Islet precursor cell (in vitro differentiated cells): ENCODE measurements at regions not wholly inside any gene's neighbourhood (a gene's known extent, or its start where the extent isn't known, plus 50 kb on each side); places are given as distances from the start of the nearest gene placed in this dataset.
A peak's percentile ranks its signal among the peaks of the same experiment; 100 is the strongest.
"Not testable (repeated sequence)": the region's sequence is repeated elsewhere in the genome, so short reads cannot be mapped to it uniquely, and the experiment has no call there.

Experiments used
- DNase-seq: peaks from one replicate; pipeline ENCODE4 v3.0.0-alpha.2; 2018

DNA sequence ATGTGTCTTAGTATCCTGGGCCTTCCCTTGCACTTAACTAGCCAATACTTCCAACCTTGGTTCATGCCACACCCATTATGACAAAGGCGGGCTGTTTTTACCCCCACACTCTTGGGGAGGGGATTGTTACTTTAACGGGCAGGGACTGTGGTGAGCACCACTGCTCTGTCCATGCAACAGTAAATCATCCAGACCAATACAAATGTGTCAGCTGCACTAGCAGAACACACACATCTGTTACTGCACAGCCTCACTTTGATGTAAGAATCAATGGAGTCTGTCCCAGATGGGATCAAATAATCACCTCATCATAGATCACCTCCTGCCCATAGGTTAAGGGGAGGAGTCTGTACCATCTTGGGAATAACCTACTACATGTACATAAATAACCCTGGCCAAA, 58.1 kb downstream of the NPAP1 start:
- no peak for DNase-seq

- no peak for DNase-seq
These were observed 58.8 kb downstream of the NPAP1 start for GRCh38 chr15:24734396-24734795.

GRCh38 chr15:24745290-24745689, 69.7 kb downstream of the NPAP1 start:
- DNase-seq, result no peak

GRCh38 chr15:24746094-24746493, 70.5 kb downstream of the NPAP1 start:
- no peak for DNase-seq

DNA sequence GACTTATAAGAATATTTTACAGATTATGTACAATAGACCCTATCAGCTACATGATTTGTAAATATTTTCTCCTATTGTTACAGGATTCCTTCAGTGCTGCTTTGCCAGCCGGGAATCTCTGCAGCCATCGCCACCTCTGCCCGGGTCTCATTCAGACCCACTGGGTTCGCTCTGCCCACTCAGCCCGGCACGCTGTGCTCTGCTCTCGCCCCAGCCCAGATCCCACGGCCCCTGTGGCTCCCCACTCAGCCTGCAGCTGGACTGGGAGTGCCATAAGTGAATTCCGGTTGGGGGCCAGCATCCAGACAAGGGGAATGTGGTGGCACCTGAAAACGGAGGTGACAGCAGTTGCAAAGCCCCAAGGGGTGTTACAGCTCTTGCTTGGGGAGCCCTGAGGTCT, 71.8 kb downstream of the NPAP1 start:
- no peak for DNase-seq

DNA sequence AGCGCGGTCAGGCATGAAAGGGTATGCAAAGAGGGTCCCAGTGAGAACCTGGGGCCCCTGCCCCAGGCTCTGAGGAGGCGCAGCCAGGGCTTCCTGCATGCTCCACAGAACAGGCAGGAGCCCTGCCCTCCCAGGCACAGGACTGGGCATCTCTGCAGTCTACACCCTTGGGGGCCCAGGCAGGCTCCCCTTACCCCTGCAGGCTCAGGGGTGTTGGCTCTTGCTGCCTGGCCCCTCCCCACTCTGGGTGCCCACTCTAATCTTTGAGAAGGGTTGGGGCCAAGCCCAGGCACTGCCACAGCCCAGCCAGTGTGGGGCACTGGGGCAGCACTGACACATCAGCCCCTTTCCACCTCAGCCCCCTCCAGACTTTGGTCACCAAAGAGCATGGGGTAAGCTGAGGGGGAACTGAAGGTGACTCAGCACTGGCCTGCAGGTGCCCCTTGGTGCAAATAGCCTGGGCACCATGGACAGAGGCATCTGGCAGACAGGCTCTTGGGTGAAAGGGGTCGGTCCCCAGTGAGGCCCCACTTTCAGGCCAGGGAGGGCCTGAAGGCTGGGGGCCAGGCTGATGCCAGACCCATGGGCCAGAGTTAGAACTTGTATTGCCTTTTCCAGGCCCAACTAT, 73.4 kb downstream of the NPAP1 start:
- no peak for DNase-seq

DNA sequence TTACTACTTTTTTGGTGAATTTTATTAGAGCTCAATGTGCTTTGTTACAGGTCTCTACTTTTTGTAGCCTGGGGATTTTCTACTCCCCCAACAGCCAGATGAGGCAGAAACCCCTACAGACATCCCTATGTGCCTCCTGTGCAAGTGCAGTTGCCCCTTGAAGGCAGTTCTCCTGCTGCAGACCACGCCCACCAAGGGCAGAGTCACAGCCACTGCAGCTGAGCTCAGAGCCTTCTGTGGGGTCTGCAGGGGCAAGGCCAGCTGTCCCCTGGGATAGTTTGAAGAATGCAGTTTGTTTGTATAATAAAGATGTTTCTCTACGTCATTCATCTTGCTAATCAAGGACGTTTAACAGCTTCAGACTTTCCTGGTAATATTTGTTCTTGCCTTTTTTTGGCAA, 76.8 kb downstream of the NPAP1 start:
- no peak for DNase-seq

GRCh38 chr15:24756101-24756500, 80.5 kb downstream of the NPAP1 start:
- no peak for DNase-seq

- no peak for DNase-seq
These were observed 84.5 kb downstream of the NPAP1 start for GRCh38 chr15:24760066-24760465.

DNA sequence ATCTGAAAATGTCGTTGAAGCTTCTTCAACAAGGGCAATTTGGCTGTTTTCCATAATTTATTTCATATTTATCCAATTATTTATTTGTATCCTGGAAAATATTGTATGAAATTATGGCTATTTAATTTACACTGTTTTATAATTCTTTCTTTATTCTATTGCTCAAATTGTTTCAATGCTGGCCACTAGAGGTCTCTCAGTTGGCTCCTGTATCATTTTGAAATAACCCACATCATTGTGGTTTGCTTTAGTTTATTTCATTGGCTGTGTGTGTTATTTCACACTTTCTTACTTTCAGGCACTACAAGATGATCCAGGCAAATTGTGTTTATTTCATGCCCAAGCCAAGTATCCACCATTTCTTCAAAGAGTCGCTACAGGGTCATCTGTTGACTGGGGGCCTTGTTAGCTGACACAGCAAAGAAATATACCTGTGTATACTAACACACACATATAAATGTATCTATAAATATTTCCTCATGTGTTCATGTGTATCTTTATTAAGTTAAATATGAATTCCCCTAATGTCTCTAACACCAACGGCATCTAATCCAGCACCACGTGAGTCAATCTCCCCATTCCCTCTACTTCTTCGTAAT, 86.2 kb downstream of the NPAP1 start:
- no peak for DNase-seq

- DNase-seq, result no peak
These were observed 88.3 kb downstream of the NPAP1 start for GRCh38 chr15:24763891-24764290.

DNA sequence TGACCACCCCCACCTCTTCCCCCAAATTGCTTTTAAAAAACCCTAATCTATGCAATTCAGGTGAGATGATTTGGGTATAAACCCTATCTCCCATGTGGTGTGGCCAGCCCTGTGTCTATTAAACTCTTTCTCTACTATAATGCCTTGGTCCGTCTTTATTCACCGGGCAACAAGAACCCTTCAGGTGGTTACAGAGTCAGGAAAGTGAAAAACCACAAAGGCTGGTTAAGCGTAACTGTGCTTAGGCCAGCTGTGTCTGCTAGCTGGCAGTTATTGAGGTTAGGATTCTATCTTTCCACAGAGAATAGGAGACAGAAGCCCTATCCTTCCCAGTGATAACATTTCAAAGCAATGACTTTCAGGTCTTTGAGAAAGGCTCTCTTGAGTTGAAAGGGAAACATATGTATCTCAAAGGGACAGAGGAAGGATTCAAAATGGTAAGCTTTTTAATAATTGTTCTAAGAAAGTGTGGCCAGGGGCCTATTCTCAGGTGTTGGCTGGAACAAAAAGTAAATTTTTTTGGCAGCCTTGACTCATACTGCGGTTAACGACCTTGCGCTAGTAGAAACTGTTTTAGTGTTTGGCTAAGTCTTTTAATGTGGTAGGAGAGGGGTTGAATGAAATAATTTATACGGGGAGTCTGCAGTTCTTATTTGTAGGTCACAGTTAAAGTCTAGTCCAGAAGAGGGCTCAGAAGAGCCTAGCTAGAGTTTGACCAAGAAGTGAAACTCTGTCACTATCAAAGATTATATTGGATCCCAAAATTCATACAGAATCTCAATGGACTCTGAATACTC, 89.0 kb downstream of the NPAP1 start:
- no peak for DNase-seq

GRCh38 chr15:24766511-24767133, 91.0 kb downstream of the NPAP1 start:
- no peak for DNase-seq

DNA sequence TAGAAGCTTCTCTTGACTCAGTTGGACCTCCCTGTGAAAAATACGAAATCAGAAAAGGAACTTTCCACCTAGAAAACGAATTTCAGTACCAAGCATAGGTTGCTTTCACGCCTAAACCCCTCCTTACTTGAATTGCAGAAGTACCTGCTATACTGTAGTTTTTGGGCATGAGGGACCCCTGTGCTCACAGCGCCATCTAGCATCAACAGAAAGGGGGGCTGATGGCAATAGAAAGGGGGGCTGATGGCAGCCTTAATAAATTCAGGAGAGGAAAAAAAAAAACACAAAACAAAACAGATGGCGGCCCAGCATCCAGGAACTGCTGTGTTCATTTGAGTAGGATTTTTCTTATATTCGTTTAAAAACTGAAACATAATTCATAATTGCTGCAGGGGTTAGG, 96.7 kb downstream of the NPAP1 start:
- DNase-seq, result no peak

DNA sequence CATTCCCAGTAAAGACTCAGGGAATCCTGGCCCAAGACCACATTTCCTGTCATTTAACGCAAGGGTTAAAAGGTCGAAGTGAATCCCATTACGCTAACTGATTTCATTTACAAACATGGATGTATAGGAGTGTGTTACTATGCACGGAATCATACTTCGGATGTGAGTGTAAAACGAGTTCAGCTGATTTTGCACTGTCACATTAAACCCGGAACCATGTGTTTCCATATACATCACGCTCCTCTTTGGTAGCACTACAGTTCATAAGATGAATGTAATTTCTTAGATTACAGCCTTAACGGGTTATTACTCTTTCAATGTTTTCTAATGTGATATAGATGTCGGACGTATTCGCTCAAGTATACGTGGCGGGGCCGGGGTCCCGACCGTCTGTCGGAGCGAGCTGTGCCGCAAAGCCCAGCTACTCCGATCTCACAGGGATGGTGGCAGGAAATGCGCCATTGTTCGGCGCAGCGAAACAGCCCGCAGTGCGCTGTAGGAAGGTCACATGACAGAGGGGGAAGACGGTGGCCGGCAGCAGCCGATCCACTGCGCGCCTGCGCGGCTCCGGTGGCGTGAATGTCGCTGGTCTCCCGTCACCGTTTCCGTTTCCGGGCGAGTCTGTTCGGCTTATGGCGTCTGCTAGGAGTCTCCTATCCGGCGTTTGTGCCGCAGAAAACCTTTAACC, 97.3 kb downstream of the NPAP1 start:
- DNase-seq, result peak; percentile 94

GRCh38 chr15:24777307-24777706, 101.7 kb downstream of the NPAP1 start:
- no peak for DNase-seq

GRCh38 chr15:24784506-24784905, 108.9 kb downstream of the NPAP1 start:
- no peak for DNase-seq

- DNase-seq, result no peak
These were observed 110.8 kb downstream of the NPAP1 start for GRCh38 chr15:24786347-24786746.

GRCh38 chr15:24802624-24803023, 127.0 kb downstream of the NPAP1 start:
- DNase-seq, result not testable (repeated sequence)

DNA sequence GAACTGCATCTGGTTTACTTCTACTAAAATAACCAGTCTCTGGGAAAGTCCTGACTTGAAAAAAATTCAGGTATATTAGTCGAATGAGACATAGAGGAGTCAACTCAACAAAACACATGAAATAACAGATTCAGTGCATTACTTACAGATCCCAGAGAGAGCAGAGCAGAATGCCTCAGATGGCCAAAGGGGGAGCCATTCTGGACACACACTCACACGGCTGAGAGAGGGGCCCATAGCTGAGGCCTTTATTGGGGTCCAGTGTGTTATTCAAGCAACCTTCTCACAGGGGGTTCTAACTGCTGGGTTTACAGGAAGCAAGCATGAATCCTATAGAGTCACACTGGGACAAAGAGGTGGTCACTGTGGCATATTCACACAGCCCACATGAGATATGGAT, 135.1 kb upstream of the SNRPN start:
- DNase-seq, result no peak

DNA sequence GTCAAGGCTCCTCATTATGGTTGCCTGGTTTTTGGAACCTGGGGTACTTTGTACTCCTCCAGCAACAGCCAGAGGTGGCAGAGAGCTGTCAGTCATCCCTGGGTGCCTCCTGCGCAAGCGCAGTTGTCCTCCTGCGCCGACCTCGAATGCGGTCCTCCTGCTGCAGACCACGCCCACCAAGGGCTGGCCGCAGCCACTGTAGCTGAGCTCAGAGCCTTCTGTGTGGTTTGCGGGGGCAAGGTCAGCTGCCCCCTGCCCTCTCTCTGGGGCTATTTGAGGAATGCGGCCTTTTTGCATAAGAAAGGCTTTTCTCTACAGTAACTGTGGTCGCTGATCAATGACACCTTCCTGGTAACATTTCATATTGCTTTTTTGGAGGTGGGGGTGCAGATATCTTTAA, 131.3 kb upstream of the SNRPN start:
- DNase-seq, result peak; percentile 94

GRCh38 chr15:24832282-24832681, 122.5 kb upstream of the SNRPN start:
- DNase-seq, result no peak

DNA sequence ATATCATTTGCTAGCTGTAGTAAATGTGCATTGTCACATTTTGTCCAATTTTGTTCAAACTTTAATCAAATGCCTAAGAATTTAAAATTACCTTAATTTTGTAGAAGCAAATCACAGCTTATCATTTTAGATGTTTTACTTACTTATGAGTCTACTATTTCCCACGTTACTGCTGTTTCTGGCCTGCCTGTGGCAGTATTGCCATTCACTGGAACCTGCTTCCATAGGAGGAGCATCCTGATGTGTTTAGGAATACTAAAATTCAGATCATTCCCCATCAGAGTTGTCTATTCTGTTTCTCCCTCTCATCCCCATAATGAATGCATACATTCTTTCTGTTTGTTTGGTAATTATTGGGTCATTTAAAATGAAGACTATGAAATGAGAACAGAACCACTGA, 119.5 kb upstream of the SNRPN start:
- DNase-seq, result no peak
